HEK293 (cell line): ENCODE measurements at regions not wholly inside any gene's neighbourhood (a gene's known extent, or its start where the extent isn't known, plus 50 kb on each side); places are given as distances from the start of the nearest gene placed in this dataset.

Source experiments
- CTCF ChIA-PET: fragments of 350-600 bp; formaldehyde crosslinking; extraction: SDS; loops from one replicate; lab custom pipeline; 2021; ENCODE audit warnings: antibody characterized with exemption; lab: Yijun Ruan, JAX
- POLR2A ChIA-PET: fragments of 300-600 bp; formaldehyde crosslinking; extraction: SDS; loops from one replicate; lab custom pipeline; 2020; ENCODE audit warnings: antibody characterized with exemption, inconsistent platforms; lab: Yijun Ruan, JAX
- H3K27ac ChIP-seq: fragments of 200-500 bp; sonication (Bioruptor generic); 2 replicates; pipeline ENCODE4 v1.5.1; 2014; ENCODE audit warnings: low read depth, low read length, control low read depth, inconsistent platforms; ENCODE audit errors: extremely low read depth
- H3K36me3 ChIP-seq, 2 experiments: fragments of 200-500 bp in 1 of 2; sonication (Bioruptor generic) in 1 of 2; 1 replicate in 1 of 2; 2 replicates in 1 of 2; pipeline ENCODE4 v1.5.1; 2014 to 2017; ENCODE audit warnings: inconsistent platforms in 2 of 2, low read length in 2 of 2; ENCODE audit not compliant: control insufficient read depth in 2 of 2, insufficient read depth in 1 of 2
- H3K4me1 ChIP-seq: fragments of 200-500 bp; sonication (Bioruptor generic); 2 replicates; pipeline ENCODE4 v1.5.1; 2014; ENCODE audit warnings: mild to moderate bottlenecking, low read length, inconsistent platforms; ENCODE audit not compliant: control insufficient read depth, insufficient read depth
- H3K4me3 ChIP-seq: 2 replicates; pipeline ENCODE4 v1.5.1; 2011; ENCODE audit warnings: low read depth, mild to moderate bottlenecking, control low read depth, low read length, moderate library complexity
- H3K9me3 ChIP-seq: fragments of 200-500 bp; sonication (Bioruptor generic); 2 replicates; pipeline ENCODE4 v1.5.1; 2014; ENCODE audit warnings: low read depth, low read length, inconsistent platforms; ENCODE audit not compliant: control insufficient read depth, insufficient read depth
- EGR2 ChIP-seq: fragments of 450-650 bp; formaldehyde crosslinking; IDR thresholded peaks from 2 replicates; pipeline ENCODE4 v1.5.1; 2016; ENCODE audit warnings: low read depth, missing biosample characterization, missing genetic modification characterization
- OSR2 ChIP-seq: fragments of 450-650 bp; formaldehyde crosslinking; IDR thresholded peaks from 2 replicates; pipeline ENCODE4 v1.5.1; 2016; ENCODE audit warnings: missing biosample characterization, missing genetic modification characterization
- PRDM4 ChIP-seq: fragments of 450-650 bp; formaldehyde crosslinking; IDR thresholded peaks from 2 replicates; pipeline ENCODE4 v1.5.1; 2017; ENCODE audit warnings: missing biosample characterization, missing genetic modification characterization
- TRIM28 ChIP-seq: IDR thresholded peaks from 2 replicates; pipeline ENCODE4 v1.6.1; 2011; ENCODE audit warnings: low read length, control low read depth, borderline replicate concordance
- ZBTB7A ChIP-seq: fragments of 450-650 bp; formaldehyde crosslinking; IDR thresholded peaks from 2 replicates; pipeline ENCODE4 v1.5.1; 2016; ENCODE audit warnings: low read depth, missing biosample characterization, missing genetic modification characterization
- ZFP69B ChIP-seq: fragments of 450-650 bp; formaldehyde crosslinking; IDR thresholded peaks from 2 replicates; pipeline ENCODE4 v1.5.1; 2016; ENCODE audit warnings: missing biosample characterization, missing genetic modification characterization
- ZNF248 ChIP-seq: fragments of 450-650 bp; formaldehyde crosslinking; IDR thresholded peaks from 2 replicates; pipeline ENCODE4 v1.5.1; 2017; ENCODE audit warnings: missing biosample characterization, missing genetic modification characterization
- ZNF521 ChIP-seq: fragments of 450-650 bp; formaldehyde crosslinking; IDR thresholded peaks from 2 replicates; pipeline ENCODE4 v1.5.1; 2017; ENCODE audit warnings: missing biosample characterization, mild to moderate bottlenecking, missing genetic modification characterization
- ZNF571 ChIP-seq: fragments of 450-650 bp; formaldehyde crosslinking; IDR thresholded peaks from 2 replicates; pipeline ENCODE4 v1.5.0; 2017; ENCODE audit warnings: missing biosample characterization, missing genetic modification characterization
- ZNF791 ChIP-seq: fragments of 450-650 bp; formaldehyde crosslinking; IDR thresholded peaks from 2 replicates; pipeline ENCODE4 v1.5.1; 2016; ENCODE audit warnings: missing biosample characterization, missing genetic modification characterization
- ZNF792 ChIP-seq: fragments of 450-650 bp; formaldehyde crosslinking; IDR thresholded peaks from 2 replicates; pipeline ENCODE4 v1.5.1; 2016; ENCODE audit warnings: missing biosample characterization, missing genetic modification characterization
- TF ChIP-seq, protein P1 (sequence below): fragments of 450-650 bp; formaldehyde crosslinking; IDR thresholded peaks from 2 replicates; pipeline ENCODE4 v1.5.1; 2016; ENCODE audit warnings: missing biosample characterization, missing genetic modification characterization
- TF ChIP-seq, protein P2 (sequence below): fragments of 450-650 bp; formaldehyde crosslinking; IDR thresholded peaks from 2 replicates; pipeline ENCODE4 v1.5.1; 2016; ENCODE audit warnings: missing biosample characterization, missing genetic modification characterization
- TF ChIP-seq, protein P3 (sequence below): fragments of 450-650 bp; formaldehyde crosslinking; IDR thresholded peaks from 2 replicates; pipeline ENCODE4 v1.5.1; 2016; ENCODE audit warnings: missing biosample characterization, missing genetic modification characterization
- TF ChIP-seq, protein P4 (sequence below): fragments of 450-650 bp; IDR thresholded peaks from 2 replicates; pipeline ENCODE4 v1.5.1; 2018; ENCODE audit warnings: missing biosample characterization, missing genetic modification characterization
- TF ChIP-seq, protein P5 (sequence below): fragments of 450-650 bp; formaldehyde crosslinking; optimal IDR thresholded peaks from 2 replicates; pipeline ENCODE3; 2016; ENCODE audit warnings: missing biosample characterization, mild to moderate bottlenecking, missing genetic modification characterization

- no peaks in the 10 kb centered on the region for H3K36me3 ChIP-seq
- CTCF ChIA-PET = interaction anchor here (0.6 to 1.4 kb wide), 3 partner anchors 9 to 344 kb away, joined by 3 to 8 read pairs (median 4); no protein-coding TSS in a partner anchor
- no peaks in the 10 kb centered on the region for H3K4me1 ChIP-seq
- H3K9me3 ChIP-seq = no peaks in the 10 kb centered on the region
- no peak overlapping the region for H3K27ac ChIP-seq
- no peak for TF ChIP-seq ZNF791
- TF ChIP-seq OSR2 (tag by site-specific recombination) = peak; percentile 43
- POLR2A ChIA-PET = no interaction called here
- no peak overlapping the region for H3K4me3 ChIP-seq
These were observed 86.3 kb downstream of the ZFP36L2 start for GRCh38 chr2:43139996-43140621.

- no peak overlapping the region for H3K27ac ChIP-seq
- ChIA-PET POLR2A (no interaction called here), CTCF (interaction anchor here (0.8 to 1.5 kb wide), 3 partner anchors 9 to 345 kb away, joined by 3 to 8 read pairs (median 3); no protein-coding TSS in a partner anchor)
- no peak overlapping the region for H3K4me3 ChIP-seq
- no peaks in the 10 kb centered on the region for H3K9me3 ChIP-seq
- no peaks in the 10 kb centered on the region for H3K36me3 ChIP-seq
- TF ChIP-seq ZBTB7A (no peak), PRDM4 (tag by site-specific recombination) (no peak), ZNF792 (no peak), TRIM28 (no peak), ZNF571 (tag by site-specific recombination) (no peak), EGR2 (tag by site-specific recombination) (no peak), ZNF521 (no peak), ZFP69B (tag by site-specific recombination) (no peak), ZNF248 (no peak)
- TF ChIP-seq, protein P1, sequence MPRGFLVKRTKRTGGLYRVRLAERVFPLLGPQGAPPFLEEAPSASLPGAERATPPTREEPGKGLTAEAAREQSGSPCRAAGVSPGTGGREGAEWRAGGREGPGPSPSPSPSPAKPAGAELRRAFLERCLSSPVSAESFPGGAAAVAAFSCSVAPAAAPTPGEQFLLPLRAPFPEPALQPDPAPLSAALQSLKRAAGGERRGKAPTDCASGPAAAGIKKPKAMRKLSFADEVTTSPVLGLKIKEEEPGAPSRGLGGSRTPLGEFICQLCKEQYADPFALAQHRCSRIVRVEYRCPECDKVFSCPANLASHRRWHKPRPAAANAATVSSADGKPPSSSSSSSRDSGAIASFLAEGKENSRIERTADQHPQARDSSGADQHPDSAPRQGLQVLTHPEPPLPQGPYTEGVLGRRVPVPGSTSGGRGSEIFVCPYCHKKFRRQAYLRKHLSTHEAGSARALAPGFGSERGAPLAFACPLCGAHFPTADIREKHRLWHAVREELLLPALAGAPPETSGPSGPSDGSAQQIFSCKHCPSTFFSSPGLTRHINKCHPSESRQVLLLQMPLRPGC (tag by site-specific recombination) = no peak
- TF ChIP-seq, protein P2, sequence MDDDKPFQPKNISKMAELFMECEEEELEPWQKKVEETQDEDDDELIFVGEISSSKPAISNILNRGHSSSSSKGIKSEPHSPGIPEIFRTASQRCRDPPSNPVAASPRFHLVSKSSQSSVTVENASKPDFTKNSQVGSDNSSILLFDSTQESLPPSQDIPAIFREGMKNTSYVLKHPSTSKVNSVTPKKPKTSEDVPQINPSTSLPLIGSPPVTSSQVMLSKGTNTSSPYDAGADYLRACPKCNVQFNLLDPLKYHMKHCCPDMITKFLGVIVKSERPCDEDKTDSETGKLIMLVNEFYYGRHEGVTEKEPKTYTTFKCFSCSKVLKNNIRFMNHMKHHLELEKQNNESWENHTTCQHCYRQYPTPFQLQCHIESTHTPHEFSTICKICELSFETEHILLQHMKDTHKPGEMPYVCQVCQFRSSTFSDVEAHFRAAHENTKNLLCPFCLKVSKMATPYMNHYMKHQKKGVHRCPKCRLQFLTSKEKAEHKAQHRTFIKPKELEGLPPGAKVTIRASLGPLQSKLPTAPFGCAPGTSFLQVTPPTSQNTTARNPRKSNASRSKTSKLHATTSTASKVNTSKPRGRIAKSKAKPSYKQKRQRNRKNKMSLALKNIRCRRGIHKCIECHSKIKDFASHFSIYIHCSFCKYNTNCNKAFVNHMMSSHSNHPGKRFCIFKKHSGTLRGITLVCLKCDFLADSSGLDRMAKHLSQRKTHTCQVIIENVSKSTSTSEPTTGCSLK (tag by site-specific recombination) = no peak
- TF ChIP-seq, protein P3, sequence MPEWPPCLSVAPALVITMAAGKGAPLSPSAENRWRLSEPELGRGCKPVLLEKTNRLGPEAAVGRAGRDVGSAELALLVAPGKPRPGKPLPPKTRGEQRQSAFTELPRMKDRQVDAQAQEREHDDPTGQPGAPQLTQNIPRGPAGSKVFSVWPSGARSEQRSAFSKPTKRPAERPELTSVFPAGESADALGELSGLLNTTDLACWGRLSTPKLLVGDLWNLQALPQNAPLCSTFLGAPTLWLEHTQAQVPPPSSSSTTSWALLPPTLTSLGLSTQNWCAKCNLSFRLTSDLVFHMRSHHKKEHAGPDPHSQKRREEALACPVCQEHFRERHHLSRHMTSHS = no peak
- TF ChIP-seq, protein P4, sequence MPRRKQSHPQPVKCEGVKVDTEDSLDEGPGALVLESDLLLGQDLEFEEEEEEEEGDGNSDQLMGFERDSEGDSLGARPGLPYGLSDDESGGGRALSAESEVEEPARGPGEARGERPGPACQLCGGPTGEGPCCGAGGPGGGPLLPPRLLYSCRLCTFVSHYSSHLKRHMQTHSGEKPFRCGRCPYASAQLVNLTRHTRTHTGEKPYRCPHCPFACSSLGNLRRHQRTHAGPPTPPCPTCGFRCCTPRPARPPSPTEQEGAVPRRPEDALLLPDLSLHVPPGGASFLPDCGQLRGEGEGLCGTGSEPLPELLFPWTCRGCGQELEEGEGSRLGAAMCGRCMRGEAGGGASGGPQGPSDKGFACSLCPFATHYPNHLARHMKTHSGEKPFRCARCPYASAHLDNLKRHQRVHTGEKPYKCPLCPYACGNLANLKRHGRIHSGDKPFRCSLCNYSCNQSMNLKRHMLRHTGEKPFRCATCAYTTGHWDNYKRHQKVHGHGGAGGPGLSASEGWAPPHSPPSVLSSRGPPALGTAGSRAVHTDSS (tag by site-specific recombination) = no peak
- TF ChIP-seq, protein P5, sequence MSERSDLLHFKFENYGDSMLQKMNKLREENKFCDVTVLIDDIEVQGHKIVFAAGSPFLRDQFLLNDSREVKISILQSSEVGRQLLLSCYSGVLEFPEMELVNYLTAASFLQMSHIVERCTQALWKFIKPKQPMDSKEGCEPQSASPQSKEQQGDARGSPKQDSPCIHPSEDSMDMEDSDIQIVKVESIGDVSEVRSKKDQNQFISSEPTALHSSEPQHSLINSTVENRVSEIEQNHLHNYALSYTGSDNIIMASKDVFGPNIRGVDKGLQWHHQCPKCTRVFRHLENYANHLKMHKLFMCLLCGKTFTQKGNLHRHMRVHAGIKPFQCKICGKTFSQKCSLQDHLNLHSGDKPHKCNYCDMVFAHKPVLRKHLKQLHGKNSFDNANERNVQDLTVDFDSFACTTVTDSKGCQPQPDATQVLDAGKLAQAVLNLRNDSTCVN (tag by site-specific recombination) = no peak
- H3K4me1 ChIP-seq = no peaks in the 10 kb centered on the region
These were observed 86.9 kb downstream of the ZFP36L2 start for GRCh38 chr2:43139501-43139900.
